DND-41 (cell line): ENCODE measurements at regions not wholly inside any gene's neighbourhood (a gene's known extent, or its start where the extent isn't known, plus 50 kb on each side); places are given as distances from the start of the nearest gene placed in this dataset.

Source experiments
- ATAC-seq: fragments of 200-7000 bp; cut with Tn5 transposase; 3 replicates; pipeline ENCODE4 v1.9.1; 2021; ENCODE audit warnings: low read depth; ENCODE audit not compliant: insufficient read depth
- DNase-seq: peaks from one replicate; pipeline ENCODE4 v3.0.0-alpha.2; 2020
- H2AFZ ChIP-seq: 2 replicates; pipeline ENCODE4 v1.6.0; 2012; ENCODE audit warnings: low read depth, low read length
- H3K27ac ChIP-seq: 2 replicates; pipeline ENCODE4 v1.5.1; 2012; ENCODE audit warnings: low read length, inconsistent platforms
- H3K27me3 ChIP-seq: fragments of 200-600 bp; sonication (generic); 2 replicates; pipeline ENCODE4 v1.6.0; 2012; ENCODE audit warnings: low read length, mild to moderate bottlenecking, inconsistent platforms; ENCODE audit not compliant: insufficient read depth, poor library complexity
- H3K36me3 ChIP-seq: 2 replicates; pipeline ENCODE4 v1.5.1; 2012; ENCODE audit warnings: low read length, inconsistent platforms; ENCODE audit not compliant: insufficient read depth
- H3K4me1 ChIP-seq: 2 replicates; pipeline ENCODE4 v1.5.1; 2012; ENCODE audit warnings: mild to moderate bottlenecking, low read length; ENCODE audit not compliant: insufficient read depth
- H3K4me2 ChIP-seq: 2 replicates; pipeline ENCODE4 v1.6.0; 2012; ENCODE audit warnings: mild to moderate bottlenecking, moderate library complexity, low read length, inconsistent platforms; ENCODE audit not compliant: insufficient read depth
- H3K4me3 ChIP-seq, 2 experiments: fragments of 200-600 bp in 1 of 2; shearing (Covaris generic) in 1 of 2; 2 replicates each; pipeline ENCODE4 v1.5.1; 2012 to 2016; ENCODE audit warnings: inconsistent platforms in 2 of 2, low read length in 2 of 2, mild to moderate bottlenecking in 2 of 2, low read depth in 1 of 2, moderate library complexity in 1 of 2
- H3K79me2 ChIP-seq: 2 replicates; pipeline ENCODE4 v1.6.0; 2012; ENCODE audit warnings: low read length, inconsistent platforms; ENCODE audit not compliant: insufficient read depth
- H3K9ac ChIP-seq: 2 replicates; pipeline ENCODE4 v1.6.0; 2012; ENCODE audit warnings: low read depth, mild to moderate bottlenecking, inconsistent platforms, low read length, moderate library complexity
- H3K9me3 ChIP-seq: 2 replicates; pipeline ENCODE4 v1.5.1; 2012; ENCODE audit warnings: low read length, moderate library complexity, mild to moderate bottlenecking, inconsistent platforms; ENCODE audit not compliant: insufficient read depth, severe bottlenecking
- H4K20me1 ChIP-seq: 2 replicates; pipeline ENCODE4 v1.6.0; 2012; ENCODE audit warnings: low read length; ENCODE audit not compliant: insufficient read depth
- EZH2 ChIP-seq: IDR thresholded peaks from 3 replicates; pipeline ENCODE4 v1.6.1; 2012; ENCODE audit warnings: borderline replicate concordance, low read depth, mild to moderate bottlenecking, moderate library complexity, low read length, inconsistent platforms; ENCODE audit not compliant: severe bottlenecking
- TF ChIP-seq, protein P1 (sequence below): IDR thresholded peaks from 2 replicates; pipeline ENCODE4 v1.5.1; 2012; ENCODE audit warnings: borderline replicate concordance, low read length, moderate library complexity, mild to moderate bottlenecking; ENCODE audit not compliant: poor library complexity, severe bottlenecking; ENCODE audit errors: extremely low read depth

DNA sequence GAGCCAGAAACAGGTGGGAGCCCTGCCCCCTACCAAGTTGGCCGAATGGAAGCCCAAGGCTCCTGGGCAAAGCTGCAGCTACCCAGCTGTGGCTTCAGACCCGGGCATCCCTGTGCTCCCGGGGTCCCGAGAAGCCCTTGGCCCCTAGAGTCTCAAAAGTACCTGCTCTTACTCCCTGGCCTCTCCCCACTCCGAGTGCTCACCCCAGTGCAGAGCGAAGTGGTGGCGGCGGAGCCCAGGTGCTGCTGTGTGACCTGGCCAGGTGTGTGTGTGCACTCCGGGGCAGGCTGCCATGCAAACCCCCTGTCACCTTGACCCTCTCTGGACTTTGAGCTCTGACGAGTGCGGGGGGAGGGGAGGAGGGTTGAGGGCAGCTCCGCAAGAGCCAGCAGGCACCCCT is 493.8 kb upstream of the MANEA start:
- Histone ChIP-seq H2AFZ (no peak overlapping the region), H3K36me3 (no peaks in the 10 kb centered on the region), H3K4me3 (no peak overlapping the region), H3K27me3 (no peaks in the 10 kb centered on the region), H3K4me1 (no peaks in the 10 kb centered on the region), H3K9ac (no peak overlapping the region), H4K20me1 (no peaks in the 10 kb centered on the region), H3K27ac (no peak overlapping the region), H3K9me3 (no peaks in the 10 kb centered on the region), H3K79me2 (no peaks in the 10 kb centered on the region), H3K4me2 (no peak overlapping the region)
- TF ChIP-seq, protein P1, sequence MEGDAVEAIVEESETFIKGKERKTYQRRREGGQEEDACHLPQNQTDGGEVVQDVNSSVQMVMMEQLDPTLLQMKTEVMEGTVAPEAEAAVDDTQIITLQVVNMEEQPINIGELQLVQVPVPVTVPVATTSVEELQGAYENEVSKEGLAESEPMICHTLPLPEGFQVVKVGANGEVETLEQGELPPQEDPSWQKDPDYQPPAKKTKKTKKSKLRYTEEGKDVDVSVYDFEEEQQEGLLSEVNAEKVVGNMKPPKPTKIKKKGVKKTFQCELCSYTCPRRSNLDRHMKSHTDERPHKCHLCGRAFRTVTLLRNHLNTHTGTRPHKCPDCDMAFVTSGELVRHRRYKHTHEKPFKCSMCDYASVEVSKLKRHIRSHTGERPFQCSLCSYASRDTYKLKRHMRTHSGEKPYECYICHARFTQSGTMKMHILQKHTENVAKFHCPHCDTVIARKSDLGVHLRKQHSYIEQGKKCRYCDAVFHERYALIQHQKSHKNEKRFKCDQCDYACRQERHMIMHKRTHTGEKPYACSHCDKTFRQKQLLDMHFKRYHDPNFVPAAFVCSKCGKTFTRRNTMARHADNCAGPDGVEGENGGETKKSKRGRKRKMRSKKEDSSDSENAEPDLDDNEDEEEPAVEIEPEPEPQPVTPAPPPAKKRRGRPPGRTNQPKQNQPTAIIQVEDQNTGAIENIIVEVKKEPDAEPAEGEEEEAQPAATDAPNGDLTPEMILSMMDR: no peak
- TF ChIP-seq EZH2: no peak
- DNase-seq (no peak), ATAC-seq (no peak)

DNA sequence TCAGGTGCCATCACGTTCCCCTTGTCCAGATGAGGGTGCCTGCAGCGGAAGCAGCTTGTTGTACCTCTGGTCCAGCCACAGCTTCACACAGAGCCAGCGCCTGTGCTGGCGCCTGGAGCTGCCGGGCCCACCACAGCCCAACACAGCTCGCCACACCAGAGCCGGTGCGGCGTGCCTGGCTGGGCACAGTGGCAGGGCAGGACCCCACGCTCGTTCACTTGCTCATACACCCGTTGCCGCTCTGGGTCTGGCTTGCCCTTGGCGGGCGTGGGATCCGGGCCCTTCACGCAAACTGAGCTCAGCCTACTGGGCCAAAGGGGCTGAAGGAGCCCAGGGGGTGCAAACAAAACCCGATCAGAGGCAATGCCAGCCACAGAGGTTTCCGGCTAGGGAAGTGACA is 492.5 kb upstream of the MANEA start:
- Histone ChIP-seq H3K4me3 (no peak overlapping the region), H4K20me1 (no peaks in the 10 kb centered on the region), H3K27me3 (no peaks in the 10 kb centered on the region), H3K79me2 (no peaks in the 10 kb centered on the region), H2AFZ (no peak overlapping the region), H3K27ac (no peak overlapping the region), H3K4me2 (no peak overlapping the region), H3K36me3 (no peaks in the 10 kb centered on the region), H3K9me3 (no peaks in the 10 kb centered on the region), H3K9ac (no peak overlapping the region), H3K4me1 (no peaks in the 10 kb centered on the region)
- TF ChIP-seq EZH2: no peak
- TF ChIP-seq, protein P1: no peak
- DNase-seq: no peak
- ATAC-seq: no peak

DNA sequence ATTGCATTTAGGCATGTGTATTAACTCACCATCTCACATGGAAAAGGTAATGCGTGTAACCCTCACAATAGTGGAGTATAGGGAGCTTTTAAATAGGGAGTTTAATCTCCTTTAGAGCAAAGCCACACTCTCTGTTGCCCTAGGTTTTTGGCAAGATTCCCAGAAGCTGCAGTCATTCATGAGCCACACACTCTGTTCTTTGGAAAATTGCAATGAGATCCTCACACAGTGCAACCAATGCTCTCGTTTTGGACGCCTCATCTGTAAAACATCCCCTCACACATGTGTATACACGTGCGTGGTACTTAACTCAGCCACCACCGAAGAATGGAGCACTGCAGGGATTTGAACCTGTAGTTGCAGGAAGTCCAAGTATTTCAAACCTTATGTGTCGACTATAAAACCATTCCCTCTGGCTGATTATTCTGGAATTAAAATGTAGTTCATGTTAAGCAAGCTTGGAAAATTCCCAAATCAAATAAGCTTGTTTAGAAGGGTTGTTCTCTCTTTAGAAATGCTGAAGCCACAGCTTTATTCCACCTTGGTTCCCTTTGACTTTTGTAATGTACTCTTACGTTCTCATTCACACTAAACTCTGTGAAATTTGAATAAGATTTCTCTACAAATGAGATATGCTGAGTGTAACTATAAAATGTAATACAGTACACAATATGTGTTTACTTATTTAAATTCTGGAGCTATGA is 489.8 kb upstream of the MANEA start:
- TF ChIP-seq, protein P1: no peak
- no peak for TF ChIP-seq EZH2
- Histone ChIP-seq H3K9ac (no peak overlapping the region), H3K27me3 (no peaks in the 10 kb centered on the region), H3K4me3 (no peak overlapping the region), H3K9me3 (no peaks in the 10 kb centered on the region), H3K4me1 (no peaks in the 10 kb centered on the region), H3K36me3 (no peaks in the 10 kb centered on the region), H2AFZ (no peak overlapping the region), H3K27ac (no peak overlapping the region), H4K20me1 (no peaks in the 10 kb centered on the region), H3K4me2 (no peak overlapping the region), H3K79me2 (no peaks in the 10 kb centered on the region)
- DNase-seq (no peak), ATAC-seq (no peak)
